ENCODE measurements at regions not wholly inside any gene's neighbourhood (a gene's known extent, or its start where the extent isn't known, plus 50 kb on each side); places are given as distances from the start of the nearest gene placed in this dataset.

GRCh38 chr3:30495172-30496065 lies 111.0 kb upstream of the TGFBR2 start:
- no peak for DNase-seq (ENCODE audit: low read depth in 2 of 2)

GRCh38 chr3:30496066-30496966 lies 110.1 kb upstream of the TGFBR2 start:
- no peak for DNase-seq (ENCODE audit: low read depth in 2 of 2)

- DNase-seq (ENCODE audit: low read depth in 2 of 2): no peak
Measured at GRCh38 chr3:30498587-30498967, 107.8 kb upstream of the TGFBR2 start.

GRCh38 chr3:30500666-30501399 lies 105.6 kb upstream of the TGFBR2 start:
- DNase-seq (ENCODE audit: low read depth in 2 of 2): no peak

GRCh38 chr3:30501526-30501925 lies 104.9 kb upstream of the TGFBR2 start:
- DNase-seq (ENCODE audit: low read depth in 2 of 2): no peak

GRCh38 chr3:30502051-30502741 lies 104.2 kb upstream of the TGFBR2 start:
- DNase-seq (ENCODE audit: low read depth in 2 of 2): no peak

GRCh38 chr3:30502742-30503073 lies 103.7 kb upstream of the TGFBR2 start:
- no peak for DNase-seq (ENCODE audit: low read depth in 2 of 2)

- DNase-seq (ENCODE audit: low read depth in 2 of 2): no peak
Measured at GRCh38 chr3:30503446-30503845, 103.0 kb upstream of the TGFBR2 start.

GRCh38 chr3:30504939-30505338 lies 101.5 kb upstream of the TGFBR2 start:
- DNase-seq (ENCODE audit: low read depth in 2 of 2): no peak

- DNase-seq (ENCODE audit: low read depth in 2 of 2): no peak
Measured at GRCh38 chr3:30505866-30506520, 100.4 kb upstream of the TGFBR2 start.

GRCh38 chr3:30508339-30508738 lies 98.1 kb upstream of the TGFBR2 start:
- DNase-seq (ENCODE audit: low read depth in 2 of 2): no peak

GRCh38 chr3:30510596-30510995 lies 95.8 kb upstream of the TGFBR2 start:
- no peak for DNase-seq (ENCODE audit: low read depth in 2 of 2)

- DNase-seq (ENCODE audit: low read depth in 2 of 2): no peak
Measured at GRCh38 chr3:30511524-30512251, 94.7 kb upstream of the TGFBR2 start.

GRCh38 chr3:30512576-30512975 lies 93.8 kb upstream of the TGFBR2 start:
- DNase-seq (ENCODE audit: low read depth in 2 of 2): no peak

GRCh38 chr3:30513374-30514152 lies 92.8 kb upstream of the TGFBR2 start:
- DNase-seq (ENCODE audit: low read depth in 2 of 2): no peak

GRCh38 chr3:30516238-30516637 lies 90.2 kb upstream of the TGFBR2 start:
- DNase-seq (ENCODE audit: low read depth in 2 of 2): no peak

GRCh38 chr3:30518181-30518864 lies 88.1 kb upstream of the TGFBR2 start:
- DNase-seq (ENCODE audit: low read depth in 2 of 2): no peak

- DNase-seq (ENCODE audit: low read depth in 2 of 2): no peak
Measured at GRCh38 chr3:30518872-30519271, 87.5 kb upstream of the TGFBR2 start.

- no peak for DNase-seq (ENCODE audit: low read depth in 2 of 2)
Measured at GRCh38 chr3:30520699-30521098, 85.7 kb upstream of the TGFBR2 start.

Measured in activated CD8-positive, alpha-beta memory T cell treated with anti-CD3 and anti-CD28 coated beads for 4 hours (primary cell).